Vagina (tissue), 2 donors: ENCODE measurements at regions not wholly inside any gene's neighbourhood (a gene's known extent, or its start where the extent isn't known, plus 50 kb on each side); places are given as distances from the start of the nearest gene placed in this dataset.

ENCODE experiments used
- DNase-seq, 2 donors: peaks; one replicate each; pipeline ENCODE4 v3.0.0-alpha.2; 2017; ENCODE audit errors: extremely low spot score in 2 of 2
- H3K27ac ChIP-seq: fragments of 200-600 bp; sonication (generic); one replicate; pipeline ENCODE4 v1.5.1; 2019
- H3K27me3 ChIP-seq: fragments of 200-600 bp; sonication (generic); one replicate; pipeline ENCODE4 v1.5.1; 2019
- H3K36me3 ChIP-seq, 2 donors: fragments of 200-600 bp; sonication (generic); one replicate each; pipeline ENCODE4 v1.5.1; 2017 to 2019
- H3K4me1 ChIP-seq: fragments of 200-600 bp; sonication (generic); one replicate; pipeline ENCODE4 v1.5.1; 2019
- H3K4me3 ChIP-seq, 2 donors: fragments of 200-600 bp; sonication (generic); 1 replicate in 1 of 2; 2 replicates in 1 of 2; pipeline ENCODE4 v1.5.1; 2016 to 2019
- H3K9me3 ChIP-seq: fragments of 200-600 bp; sonication (generic); one replicate; pipeline ENCODE4 v1.5.1; 2019
- CTCF ChIP-seq, 3 experiments: fragments of 450-650 bp in 2 of 3; fragments of 200-600 bp in 1 of 3; sonication (generic) in 1 of 3; IDR thresholded peaks; one replicate each; pipeline ENCODE4 v1.5.1; 2017 to 2019; ENCODE audit warnings: antibody characterized with exemption in 3 of 3, mild to moderate bottlenecking in 2 of 3, moderate library complexity in 2 of 3
- POLR2A ChIP-seq, 2 donors: fragments of 450-650 bp; IDR thresholded peaks; one replicate each; pipeline ENCODE4 v1.6.1; 2017; ENCODE audit warnings: antibody characterized with exemption in 2 of 2, mild to moderate bottlenecking in 2 of 2, moderate library complexity in 2 of 2
- POLR2AphosphoS5 ChIP-seq, 2 donors: sonication (generic); formaldehyde crosslinking; IDR thresholded peaks; one replicate each; pipeline ENCODE4 v1.9.0; 2017; ENCODE audit warnings: antibody characterized with exemption in 2 of 2, mild to moderate bottlenecking in 2 of 2, low read depth in 1 of 2; ENCODE audit not compliant: insufficient read depth in 1 of 2
- intact Hi-C: fragments of 100-400 bp; cut with DNase I; formaldehyde crosslinking; loops from one replicate; pipeline ENCODE4 v1.15.1; 2023

- no peak overlapping the region for H3K27ac ChIP-seq
- no peak for DNase-seq
Measured at GRCh38 chr7:42617071-42617765, 294.7 kb downstream of the C7orf25 start.

GRCh38 chr7:42614636-42615035 lies 297.2 kb downstream of the C7orf25 start:
- Histone ChIP-seq H3K4me1 (peaks cover 14% of the 10 kb centered on the region), H3K36me3 (no peaks in the 10 kb centered on the region), H3K9me3 (no peaks in the 10 kb centered on the region), H3K27ac (no peak overlapping the region), H3K4me3 (no peak overlapping the region), H3K27me3 (no peaks in the 10 kb centered on the region)
- no peak for DNase-seq
- intact Hi-C loops = no loop called here
- no peak for TF ChIP-seq CTCF (IDR thresholded peaks at IDR 0.05)
- no peak for TF ChIP-seq POLR2AphosphoS5 (IDR thresholded peaks at IDR 0.05; ENCODE audit: insufficient read depth in 1 of 2, low read depth in 1 of 2)
- TF ChIP-seq POLR2A (IDR thresholded peaks at IDR 0.05) = no peak

More at GRCh38 chr7:42617071-42617765, 294.7 kb downstream of the C7orf25 start:
- Histone ChIP-seq H3K27me3 (no peaks in the 10 kb centered on the region), H3K4me1 (peaks cover 23% of the 10 kb centered on the region), H3K9me3 (no peaks in the 10 kb centered on the region), H3K4me3 (no peak overlapping the region), H3K36me3 (no peaks in the 10 kb centered on the region)
- intact Hi-C loops = no loop called here
- no peak for TF ChIP-seq POLR2AphosphoS5 (IDR thresholded peaks at IDR 0.05; ENCODE audit: insufficient read depth in 1 of 2, low read depth in 1 of 2)
- TF ChIP-seq CTCF (IDR thresholded peaks at IDR 0.05) = no peak
- TF ChIP-seq POLR2A (IDR thresholded peaks at IDR 0.05) = no peak

- intact Hi-C loops = no loop called here
- no peaks in the 10 kb centered on the region for H3K9me3 ChIP-seq
- H3K36me3 ChIP-seq = no peaks in the 10 kb centered on the region
- TF ChIP-seq CTCF (IDR thresholded peaks at IDR 0.05) (no peak), POLR2AphosphoS5 (IDR thresholded peaks at IDR 0.05; ENCODE audit: insufficient read depth in 1 of 2, low read depth in 1 of 2) (no peak), POLR2A (IDR thresholded peaks at IDR 0.05) (no peak)
- H3K4me1 ChIP-seq = no peaks in the 10 kb centered on the region
- no peak for DNase-seq
- H3K4me3 ChIP-seq = no peak overlapping the region
- no peak overlapping the region for H3K27ac ChIP-seq
- no peaks in the 10 kb centered on the region for H3K27me3 ChIP-seq
Measured at GRCh38 chr7:42611961-42612360, 299.9 kb downstream of the C7orf25 start.

GRCh38 chr7:42611289-42611928 lies 300.5 kb downstream of the C7orf25 start:
- Histone ChIP-seq H3K36me3 (no peaks in the 10 kb centered on the region), H3K27ac (no peak overlapping the region), H3K9me3 (no peaks in the 10 kb centered on the region), H3K4me1 (peaks cover 3% of the 10 kb centered on the region), H3K4me3 (no peak overlapping the region), H3K27me3 (no peaks in the 10 kb centered on the region)
- intact Hi-C loops = no loop called here
- DNase-seq = no peak
- TF ChIP-seq CTCF (IDR thresholded peaks at IDR 0.05) (no peak), POLR2A (IDR thresholded peaks at IDR 0.05) (no peak), POLR2AphosphoS5 (IDR thresholded peaks at IDR 0.05; ENCODE audit: insufficient read depth in 1 of 2, low read depth in 1 of 2) (no peak)
